IMR-90 (cell line): ENCODE measurements at regions not wholly inside any gene's neighbourhood (a gene's known extent, or its start where the extent isn't known, plus 50 kb on each side); places are given as distances from the start of the nearest gene placed in this dataset.

ENCODE experiments used
- ATAC-seq: fragments of 200-7000 bp; cut with Tn5 transposase; 2 replicates; pipeline ENCODE4 v1.9.1; 2020; ENCODE audit warnings: low read depth, mild to moderate bottlenecking, moderate library complexity
- BruUV-seq: library from RNA; stranded (reverse); fragments of 400-500 nt; replicated peaks from 2 replicates; lab custom pipeline; 2021; lab: Mats Ljungman, UMichigan
- CTCF ChIA-PET: fragments of 300-600 bp; formaldehyde crosslinking; extraction: SDS; loops from one replicate; lab custom pipeline; 2021; ENCODE audit warnings: antibody characterized with exemption; lab: Yijun Ruan, JAX
- POLR2A ChIA-PET: fragments of 300-600 bp; sonication (Branson Sonifier 250); formaldehyde crosslinking; loops from one replicate; lab custom pipeline; 2022; ENCODE audit warnings: antibody characterized with exemption; ENCODE audit not compliant: unreplicated experiment; lab: Charles Lee
- DNase-seq: peaks from one replicate; pipeline ENCODE4 v3.0.0; 2013
- H2AFZ ChIP-seq: replicated peaks from 2 replicates; pipeline ENCODE3; 2013; ENCODE audit warnings: low read length, mild to moderate bottlenecking; ENCODE audit not compliant: poor library complexity
- H2AK5ac ChIP-seq: 2 replicates; pipeline ENCODE4 v1.6.1; 2013; ENCODE audit warnings: low read depth, low read length, inconsistent platforms
- H2AK9ac ChIP-seq: replicated peaks from 2 replicates; pipeline ENCODE3; 2013; ENCODE audit warnings: mild to moderate bottlenecking, low read depth, low read length, moderate library complexity; ENCODE audit not compliant: poor library complexity
- H2BK120ac ChIP-seq: 2 replicates; pipeline ENCODE4 v1.6.1; 2013; ENCODE audit warnings: low read depth, low read length, inconsistent platforms
- H2BK15ac ChIP-seq: 3 replicates; pipeline ENCODE4 v1.6.1; 2013; ENCODE audit warnings: low read depth, low read length, inconsistent platforms
- H2BK20ac ChIP-seq: 2 replicates; pipeline ENCODE4 v1.6.1; 2013; ENCODE audit warnings: low read depth, mild to moderate bottlenecking, inconsistent platforms, low read length, moderate library complexity
- H2BK5ac ChIP-seq: 2 replicates; pipeline ENCODE4 v1.6.1; 2013; ENCODE audit warnings: mild to moderate bottlenecking, low read depth, low read length, inconsistent platforms; ENCODE audit not compliant: poor library complexity, severe bottlenecking
- H3K14ac ChIP-seq: replicated peaks from 2 replicates; pipeline ENCODE4 v1.6.1; 2013; ENCODE audit warnings: low read depth, low read length, inconsistent platforms
- H3K18ac ChIP-seq: 2 replicates; pipeline ENCODE4 v1.6.1; 2013; ENCODE audit warnings: low read depth, low read length, control low read depth
- H3K23ac ChIP-seq: 2 replicates; pipeline ENCODE4 v1.6.1; 2013; ENCODE audit warnings: low read depth, low read length, inconsistent platforms
- H3K27ac ChIP-seq: 2 replicates; pipeline ENCODE4 v1.5.1; 2013; ENCODE audit warnings: mild to moderate bottlenecking, control low read depth, low read length; ENCODE audit not compliant: insufficient read depth
- H3K27me3 ChIP-seq: 2 replicates; pipeline ENCODE4 v1.6.1; 2013; ENCODE audit warnings: low read length; ENCODE audit not compliant: control insufficient read depth, insufficient read depth
- H3K36me3 ChIP-seq: 2 replicates; pipeline ENCODE4 v1.6.1; 2013; ENCODE audit warnings: low read length, mixed read lengths; ENCODE audit not compliant: control insufficient read depth, insufficient read depth
- H3K4ac ChIP-seq: 2 replicates; pipeline ENCODE4 v1.6.1; 2013; ENCODE audit warnings: low read depth, low read length, inconsistent platforms
- H3K4me1 ChIP-seq: 2 replicates; pipeline ENCODE4 v1.6.1; 2013; ENCODE audit warnings: low read length, mixed read lengths; ENCODE audit not compliant: control insufficient read depth, insufficient read depth
- H3K4me2 ChIP-seq: 2 replicates; pipeline ENCODE4 v1.6.1; 2013; ENCODE audit warnings: low read depth, mild to moderate bottlenecking, control low read depth, low read length, moderate library complexity
- H3K4me3 ChIP-seq: 2 replicates; pipeline ENCODE4 v1.5.1; 2013; ENCODE audit warnings: low read depth, mild to moderate bottlenecking, control low read depth, low read length, moderate library complexity; ENCODE audit not compliant: insufficient read depth
- H3K56ac ChIP-seq: 2 replicates; pipeline ENCODE4 v1.6.1; 2013; ENCODE audit warnings: low read length, inconsistent platforms; ENCODE audit not compliant: insufficient read depth; ENCODE audit errors: extremely low read depth
- H3K79me1 ChIP-seq, 2 experiments: 2 replicates each; pipeline ENCODE4 v1.6.1; 2013; ENCODE audit warnings: low read length in 2 of 2, inconsistent platforms in 1 of 2, low read depth in 1 of 2
- H3K9ac ChIP-seq: 2 replicates; pipeline ENCODE4 v1.6.1; 2013; ENCODE audit warnings: low read depth, low read length, control low read depth
- H3K9me1 ChIP-seq: 2 replicates; pipeline ENCODE4 v1.6.1; 2013; ENCODE audit warnings: low read length, inconsistent platforms; ENCODE audit not compliant: insufficient read depth
- H3K9me3 ChIP-seq: 2 replicates; pipeline ENCODE4 v1.6.1; 2013; ENCODE audit warnings: low read length; ENCODE audit not compliant: control insufficient read depth, insufficient read depth
- H4K20me1 ChIP-seq: 2 replicates; pipeline ENCODE4 v1.6.1; 2013; ENCODE audit warnings: low read length, inconsistent platforms; ENCODE audit not compliant: insufficient read depth
- H4K5ac ChIP-seq: 2 replicates; pipeline ENCODE4 v1.6.1; 2013; ENCODE audit warnings: mild to moderate bottlenecking, low read depth, low read length, control low read depth
- H4K8ac ChIP-seq, 2 experiments: 2 replicates each; pipeline ENCODE4 v1.6.1; 2013; ENCODE audit warnings: low read depth in 2 of 2, low read length in 2 of 2, control low read depth in 1 of 2, inconsistent platforms in 1 of 2
- H4K91ac ChIP-seq: 2 replicates; pipeline ENCODE4 v1.6.1; 2013; ENCODE audit warnings: low read depth, low read length, inconsistent platforms; ENCODE audit not compliant: insufficient read depth
- MAZ ChIP-seq: IDR thresholded peaks from 2 replicates; pipeline ENCODE4 v1.6.1; 2012; ENCODE audit warnings: low read depth, mild to moderate bottlenecking, low read length, improper control_type of control experiment, moderate library complexity, borderline replicate concordance
- WGBS, 2 experiments: methylation state at CpG; one replicate each; pipeline versions ENCODE4 v1.1.5 to v1.1.7; 2013; ENCODE audit warnings: missing lambda C conversion rate in 2 of 2; ENCODE audit not compliant: insufficient read length in 1 of 2; ENCODE audit errors: extremely low coverage in 2 of 2; 5-methylcytosine and 5-hydroxymethylcytosine counted together
- dilution Hi-C: fragments of 300-500 bp; cut with HindIII; formaldehyde crosslinking; loops from one replicate; pipeline ENCODE4 v1.14.3; 2018; ENCODE audit warnings: low sequenced_read_pairs; ENCODE audit not compliant: unreplicated experiment
- in situ Hi-C: fragments of 300-500 bp; cut with MboI; formaldehyde crosslinking; loops from 3 replicates; pipeline ENCODE4 v1.14.3; 2019; ENCODE audit warnings: low sequenced_read_pairs, inconsistent platforms, mixed read lengths
- intact Hi-C: fragments of 100-400 bp; cut with micrococcal nuclease; formaldehyde crosslinking; loops from 2 replicates; pipeline ENCODE4 v1.10.0; 2022

DNA sequence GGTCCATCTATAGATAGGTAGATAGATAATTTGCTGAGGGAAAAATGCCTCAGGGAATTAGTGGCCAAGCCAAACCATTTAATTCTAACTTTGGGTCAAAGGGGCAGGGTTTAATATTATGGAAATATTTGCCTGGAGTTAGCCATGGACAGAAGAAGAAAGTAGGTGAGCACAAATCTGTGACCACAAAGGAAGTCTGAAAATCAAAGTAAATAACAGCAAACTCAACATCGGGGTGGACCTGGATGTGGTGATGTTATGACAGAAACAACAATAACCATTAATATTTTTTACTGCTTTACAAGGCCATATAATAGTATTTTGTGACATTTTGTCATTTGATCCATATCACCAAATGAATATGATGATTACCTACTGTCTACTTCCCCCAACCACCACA is 578.0 kb upstream of the MGAT4C start:
- Histone ChIP-seq H2BK20ac (no peak overlapping the region), H3K9me1 (no peaks in the 10 kb centered on the region), H3K4me2 (no peak overlapping the region), H2BK120ac (no peak overlapping the region), H3K23ac (no peak overlapping the region), H2BK5ac (no peak overlapping the region), H3K56ac (no peak overlapping the region), H2AFZ (no peak overlapping the region), H3K9me3 (no peaks in the 10 kb centered on the region), H3K4ac (no peak overlapping the region), H4K8ac (no peak overlapping the region), H4K91ac (no peak overlapping the region), H4K5ac (no peak overlapping the region), H3K79me1 (no peaks in the 10 kb centered on the region), H4K20me1 (no peaks in the 10 kb centered on the region), H2BK15ac (no peak overlapping the region), H2AK9ac (no peak overlapping the region), H3K4me3 (no peak overlapping the region), H3K14ac (no peak overlapping the region), H3K9ac (no peak overlapping the region), H3K27me3 (no peaks in the 10 kb centered on the region), H2AK5ac (no peak overlapping the region), H3K27ac (no peak overlapping the region), H3K4me1 (no peaks in the 10 kb centered on the region), H3K18ac (no peak overlapping the region), H3K36me3 (no peaks in the 10 kb centered on the region)
- ChIA-PET POLR2A (no interaction called here), CTCF (interaction anchor here (0.6 kb wide), 1 partner anchor 19 kb away, joined by 3 read pairs; no protein-coding TSS in a partner anchor)
- TF ChIP-seq MAZ: no peak
- intact Hi-C loops (no loop called here), in situ Hi-C loops (no loop called here), dilution Hi-C loops (no loop called here)
- BruUV-seq: no TSS peak
- no CpG with 5 or more reads among the region's 1 CpG for WGBS, 2 experiments
- ATAC-seq (no peak), DNase-seq (no peak)
